ENCODE measurements at regions not wholly inside any gene's neighbourhood (a gene's known extent, or its start where the extent isn't known, plus 50 kb on each side); places are given as distances from the start of the nearest gene placed in this dataset.
"Not testable (repeated sequence)": the region's sequence is repeated elsewhere in the genome, so short reads cannot be mapped to it uniquely, and the experiment has no call there.

GRCh38 chr5:57716661-57717060 is 234.1 kb upstream of the ACTBL2 start:
- TF ChIP-seq CTCF (IDR thresholded peaks at IDR 0.05; ENCODE audit: low read depth, low read length) (no peak), MAX (IDR thresholded peaks at IDR 0.05; ENCODE audit: low read depth, low read length) (no peak), POLR2A (IDR thresholded peaks at IDR 0.05; ENCODE audit: extremely low read depth, insufficient read length) (no peak), MYC (IDR thresholded peaks at IDR 0.05; ENCODE audit: low read depth, low read length) (no peak)
- no peak for DNase-seq (ENCODE audit: low read depth)
- no peak overlapping the region for H3K4me3 ChIP-seq (ENCODE audit: low read depth, low read length)

- no peak for DNase-seq (ENCODE audit: low read depth)
- no peak overlapping the region for H3K4me3 ChIP-seq (ENCODE audit: low read depth, low read length)
- TF ChIP-seq CTCF (IDR thresholded peaks at IDR 0.05; ENCODE audit: low read depth, low read length) (no peak), MYC (IDR thresholded peaks at IDR 0.05; ENCODE audit: low read depth, low read length) (no peak), POLR2A (IDR thresholded peaks at IDR 0.05; ENCODE audit: extremely low read depth, insufficient read length) (no peak), MAX (IDR thresholded peaks at IDR 0.05; ENCODE audit: low read depth, low read length) (no peak)
These were observed 232.7 kb upstream of the ACTBL2 start for GRCh38 chr5:57715296-57715695.

- not testable (repeated sequence) for DNase-seq (ENCODE audit: low read depth); H3K4me3 ChIP-seq (ENCODE audit: low read depth, low read length)
These were observed 230.9 kb upstream of the ACTBL2 start for GRCh38 chr5:57713535-57713934.

GRCh38 chr5:57711946-57712345 is 229.3 kb upstream of the ACTBL2 start:
- DNase-seq (ENCODE audit: low read depth): no peak
- no peak overlapping the region for H3K4me3 ChIP-seq (ENCODE audit: low read depth, low read length)
- no peak for TF ChIP-seq CTCF (IDR thresholded peaks at IDR 0.05; ENCODE audit: low read depth, low read length)

GRCh38 chr5:57711471-57711870 is 228.9 kb upstream of the ACTBL2 start:
- no peak for DNase-seq (ENCODE audit: low read depth)
- TF ChIP-seq POLR2A (IDR thresholded peaks at IDR 0.05; ENCODE audit: extremely low read depth, insufficient read length): no peak
- no peak for TF ChIP-seq MYC (IDR thresholded peaks at IDR 0.05; ENCODE audit: low read depth, low read length)
- TF ChIP-seq CTCF (IDR thresholded peaks at IDR 0.05; ENCODE audit: low read depth, low read length): no peak
- TF ChIP-seq MAX (IDR thresholded peaks at IDR 0.05; ENCODE audit: low read depth, low read length): no peak
- no peak overlapping the region for H3K4me3 ChIP-seq (ENCODE audit: low read depth, low read length)

GRCh38 chr5:57710126-57710525 is 227.5 kb upstream of the ACTBL2 start:
- no peak for TF ChIP-seq CTCF (IDR thresholded peaks at IDR 0.05; ENCODE audit: low read depth, low read length)
- no peak for TF ChIP-seq MYC (IDR thresholded peaks at IDR 0.05; ENCODE audit: low read depth, low read length)
- no peak for TF ChIP-seq MAX (IDR thresholded peaks at IDR 0.05; ENCODE audit: low read depth, low read length)
- no peak for TF ChIP-seq POLR2A (IDR thresholded peaks at IDR 0.05; ENCODE audit: extremely low read depth, insufficient read length)
- no peak for DNase-seq (ENCODE audit: low read depth)
- no peak overlapping the region for H3K4me3 ChIP-seq (ENCODE audit: low read depth, low read length)
